HT1080 (cell line): ENCODE measurements at regions not wholly inside any gene's neighbourhood (a gene's known extent, or its start where the extent isn't known, plus 50 kb on each side); places are given as distances from the start of the nearest gene placed in this dataset.

Experiments
- DNase-seq: peaks from one replicate; pipeline ENCODE4 v3.0.0-alpha.2; 2015; ENCODE audit warnings: low read depth

GRCh38 chr14:71201840-71202239 lies 294.6 kb downstream of the PCNX1 start:
- DNase-seq, result no peak

GRCh38 chr14:71202881-71203280 lies 295.6 kb downstream of the PCNX1 start:
- DNase-seq, result no peak

GRCh38 chr14:71203306-71203705 lies 296.0 kb downstream of the PCNX1 start:
- DNase-seq, result peak; percentile 28

- DNase-seq, result no peak
These were observed 297.0 kb downstream of the PCNX1 start for GRCh38 chr14:71204231-71204630.

GRCh38 chr14:71204768-71205167 lies 297.5 kb downstream of the PCNX1 start:
- no peak for DNase-seq

DNA sequence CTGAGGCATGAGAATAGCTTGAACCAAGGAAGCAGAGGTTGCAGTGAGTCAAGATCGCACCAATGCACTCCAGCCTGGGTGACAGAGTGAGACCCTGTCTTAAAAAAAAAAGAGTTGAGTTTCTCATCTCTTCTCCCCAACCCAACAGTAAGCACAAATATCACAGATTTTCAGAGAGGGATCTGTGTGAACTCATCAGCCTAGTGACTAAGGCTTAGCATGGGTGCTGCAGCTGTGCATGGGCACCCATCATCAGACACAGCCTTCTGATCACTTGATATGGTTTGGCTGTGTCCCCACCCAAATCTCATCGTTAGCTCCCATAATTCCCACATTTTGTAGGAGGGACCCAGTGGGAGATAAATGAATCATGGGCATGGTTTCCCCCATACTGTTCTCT lies 298.9 kb downstream of the PCNX1 start:
- peak; percentile 22 for DNase-seq

DNA sequence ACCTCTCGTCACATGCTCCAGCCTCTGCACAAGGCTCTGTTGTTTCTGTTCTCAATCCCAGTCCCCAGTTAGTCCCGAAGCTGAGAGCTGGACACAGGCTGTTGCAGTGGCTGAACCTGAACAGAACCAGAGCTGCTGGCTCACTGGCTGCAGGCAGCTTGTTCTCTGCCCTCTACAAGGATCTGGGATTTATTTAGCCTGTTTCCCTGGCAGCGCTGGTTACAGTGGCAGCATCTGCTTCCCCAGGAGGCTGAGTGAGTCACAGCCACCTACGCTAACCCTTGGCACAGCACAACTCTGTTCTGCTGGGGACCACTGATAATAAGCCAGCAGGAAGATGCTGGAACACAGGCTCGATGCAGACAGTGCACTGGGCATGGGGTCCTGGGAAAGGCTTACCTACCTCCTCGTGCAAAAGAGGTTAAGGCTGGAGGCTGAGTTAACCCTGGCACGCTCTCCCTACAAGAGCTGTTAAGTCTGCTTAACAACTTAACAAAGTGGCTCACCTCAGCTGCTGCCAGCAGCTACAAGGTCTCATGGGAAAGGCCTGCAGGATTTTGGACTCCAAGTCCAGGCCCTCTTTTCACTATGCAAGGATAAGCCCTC lies 299.6 kb downstream of the PCNX1 start:
- DNase-seq, result peak; percentile 89

- DNase-seq, result no peak
These were observed 301.6 kb downstream of the PCNX1 start for GRCh38 chr14:71208702-71209357.

- DNase-seq, result no peak
These were observed 302.6 kb downstream of the PCNX1 start for GRCh38 chr14:71209888-71210287.

GRCh38 chr14:71212093-71212492 lies 304.8 kb downstream of the PCNX1 start:
- no peak for DNase-seq

GRCh38 chr14:71212683-71213107 lies 305.4 kb downstream of the PCNX1 start:
- DNase-seq, result no peak

GRCh38 chr14:71214241-71214640 lies 307.0 kb downstream of the PCNX1 start:
- no peak for DNase-seq

DNA sequence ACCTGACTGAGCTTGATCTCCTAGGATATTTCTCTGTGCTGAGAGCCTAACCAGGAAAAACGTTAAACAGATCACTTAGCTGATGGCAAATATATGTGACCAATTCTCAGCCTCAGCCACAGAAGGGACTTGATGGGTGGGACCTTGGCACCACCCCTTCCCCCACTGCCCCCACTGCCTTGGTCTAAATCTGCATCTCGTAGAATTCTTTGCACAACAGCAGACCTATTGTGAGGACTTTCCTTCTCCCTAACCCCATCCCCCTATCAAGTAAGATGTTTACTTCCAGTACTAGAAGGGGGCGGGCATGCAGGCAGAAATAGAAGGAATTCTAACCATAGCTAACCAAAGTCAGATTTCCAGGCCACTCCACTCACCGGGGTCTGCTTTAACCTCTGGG lies 313.2 kb downstream of the PCNX1 start:
- DNase-seq, result no peak

DNA sequence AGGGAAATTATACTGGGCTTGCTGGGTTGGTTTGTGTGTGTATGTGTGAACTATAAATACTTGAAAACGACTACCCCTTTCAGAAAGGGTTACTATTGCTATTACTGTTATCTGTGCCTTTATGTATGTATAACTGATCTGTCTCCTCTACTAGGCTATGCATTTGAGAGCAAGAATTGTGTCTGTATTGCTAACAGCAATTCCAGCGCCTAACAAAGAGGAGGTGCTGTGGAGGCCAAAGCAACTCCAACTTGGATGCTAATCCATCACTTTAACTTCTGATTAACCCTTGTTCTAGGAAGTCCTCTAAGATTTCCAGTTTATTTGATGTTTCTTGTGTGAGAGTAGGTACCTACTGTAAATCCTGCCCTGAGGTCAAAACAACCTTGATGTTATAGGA lies 313.9 kb downstream of the PCNX1 start:
- no peak for DNase-seq

DNA sequence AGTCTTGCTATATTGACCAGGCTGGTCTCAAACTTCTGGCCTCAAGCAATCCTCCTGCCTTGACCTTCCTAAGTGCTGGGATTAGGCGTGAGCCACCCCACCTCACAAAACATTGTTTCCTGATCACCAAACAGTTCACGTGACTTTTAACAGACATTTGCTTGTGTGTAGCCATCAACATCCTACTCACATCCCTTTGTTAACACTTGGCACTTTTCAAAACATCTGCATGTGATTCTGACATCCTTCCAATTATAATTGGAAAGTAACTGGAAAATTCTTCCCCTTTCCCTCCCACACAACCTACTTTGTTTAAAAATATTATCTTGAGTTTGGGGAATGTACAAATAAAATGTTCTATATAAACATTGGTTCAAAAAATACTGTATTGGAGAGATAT lies 317.9 kb downstream of the PCNX1 start:
- DNase-seq, result no peak

- peak; percentile 54 for DNase-seq
These were observed 321.5 kb downstream of the PCNX1 start for GRCh38 chr14:71228711-71229110.

GRCh38 chr14:71229875-71230274 lies 322.6 kb downstream of the PCNX1 start:
- no peak for DNase-seq

- no peak for DNase-seq
These were observed 323.6 kb downstream of the PCNX1 start for GRCh38 chr14:71230897-71231296.

DNA sequence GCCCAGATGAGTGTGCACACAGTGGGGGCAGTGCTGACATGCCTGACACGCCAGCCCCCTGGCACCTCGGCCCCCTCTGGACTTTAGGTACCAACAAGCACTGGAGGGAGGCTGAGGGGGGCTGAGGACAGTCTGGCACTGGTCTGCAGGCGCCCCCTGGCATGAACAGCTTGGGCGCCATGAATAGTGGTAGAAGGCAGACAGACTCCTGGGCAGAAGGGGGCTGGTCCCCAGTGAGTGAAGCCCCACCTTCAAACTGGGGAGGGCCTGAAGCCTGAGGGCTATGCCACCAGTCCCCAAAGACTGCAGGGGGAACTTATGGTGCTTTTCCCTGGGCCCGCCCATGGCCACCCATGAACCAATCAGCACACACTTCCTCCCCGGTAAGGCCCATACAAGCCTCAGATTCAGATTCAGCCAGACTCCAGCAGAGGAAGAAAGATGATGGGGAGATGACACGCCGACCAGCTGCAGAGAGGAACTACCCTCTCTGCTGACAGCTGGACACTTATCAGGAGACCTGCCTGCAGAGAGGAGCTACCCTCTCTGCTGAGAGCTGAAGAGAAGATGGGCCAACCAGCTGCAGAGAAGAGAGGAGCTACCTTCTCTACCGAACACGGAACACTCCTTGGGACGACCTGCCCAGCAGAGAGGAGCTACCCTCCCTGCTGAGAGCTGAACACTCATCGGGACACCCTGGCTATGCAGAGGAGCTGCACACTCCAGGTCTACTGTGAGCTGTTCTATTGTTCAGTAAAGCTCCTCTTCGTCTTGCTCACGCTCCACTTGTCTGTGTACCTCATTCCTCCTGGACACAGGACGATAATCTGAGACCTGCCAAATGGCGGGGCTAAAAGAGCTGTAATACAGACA lies 324.5 kb downstream of the PCNX1 start:
- no peak for DNase-seq

DNA sequence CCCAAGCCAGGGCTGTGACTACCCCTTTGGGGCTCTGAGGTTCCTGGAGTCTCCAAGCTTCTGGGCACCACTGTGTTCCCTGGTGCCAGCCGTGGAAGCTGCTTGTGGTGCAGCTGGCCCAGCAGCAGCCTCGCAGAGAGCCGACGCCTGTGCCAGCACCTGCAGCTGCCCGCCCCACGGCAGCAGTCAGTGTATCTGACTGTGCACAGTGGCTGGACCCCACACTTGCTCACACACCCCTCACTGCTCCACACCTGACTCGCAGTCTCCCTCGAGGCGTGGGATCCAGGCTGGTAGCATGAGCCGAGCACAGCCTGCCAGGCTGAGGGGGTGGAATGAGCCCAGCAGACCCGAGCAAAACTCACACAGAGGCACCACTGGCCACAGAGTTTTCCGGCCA lies 325.2 kb downstream of the PCNX1 start:
- DNase-seq, result no peak

- no peak for DNase-seq
These were observed 328.6 kb downstream of the PCNX1 start for GRCh38 chr14:71235875-71236274.

- DNase-seq, result no peak
These were observed 329.2 kb downstream of the PCNX1 start for GRCh38 chr14:71236487-71236886.
